Mesenchymal stem cell (in vitro differentiated cells and primary cell): ENCODE measurements at regions not wholly inside any gene's neighbourhood (a gene's known extent, or its start where the extent isn't known, plus 50 kb on each side); places are given as distances from the start of the nearest gene placed in this dataset.

ENCODE experiments used
- DNase-seq: peaks from one replicate; pipeline ENCODE4 v3.0.0-alpha.2; 2013
- H2AFZ ChIP-seq: one replicate; pipeline ENCODE4 v1.6.1; 2013; ENCODE audit warnings: low read depth, mild to moderate bottlenecking, control low read depth, inconsistent platforms, low read length, moderate library complexity
- H2AK5ac ChIP-seq: 2 replicates; pipeline ENCODE4 v1.6.1; 2013; ENCODE audit warnings: low read length, moderate library complexity, mild to moderate bottlenecking, inconsistent platforms; ENCODE audit not compliant: severe bottlenecking
- H2BK120ac ChIP-seq: one replicate; pipeline ENCODE4 v1.6.1; 2013; ENCODE audit warnings: low read depth, mild to moderate bottlenecking, inconsistent platforms, low read length, moderate library complexity
- H2BK12ac ChIP-seq, 2 experiments: one replicate each; pipeline ENCODE4 v1.6.1; 2013; ENCODE audit warnings: inconsistent platforms in 2 of 2, low read length in 2 of 2, mild to moderate bottlenecking in 2 of 2, moderate library complexity in 2 of 2, control low read depth in 1 of 2
- H2BK15ac ChIP-seq: one replicate; pipeline ENCODE4 v1.6.1; 2013; ENCODE audit warnings: mild to moderate bottlenecking, low read depth, inconsistent platforms; ENCODE audit not compliant: poor library complexity, severe bottlenecking
- H2BK5ac ChIP-seq: 2 replicates; pipeline ENCODE4 v1.6.1; 2013; ENCODE audit warnings: low read depth, mild to moderate bottlenecking, low read length, control low read depth, inconsistent platforms; ENCODE audit not compliant: poor library complexity, severe bottlenecking
- H3K14ac ChIP-seq, 2 experiments: one replicate each; pipeline ENCODE4 v1.6.1; 2013; ENCODE audit warnings: inconsistent platforms in 2 of 2, low read length in 2 of 2, control low read depth in 1 of 2, mild to moderate bottlenecking in 1 of 2, moderate library complexity in 1 of 2
- H3K18ac ChIP-seq, 2 experiments: one replicate each; pipeline ENCODE4 v1.6.1; 2013; ENCODE audit warnings: inconsistent platforms in 2 of 2, low read length in 2 of 2, control low read depth in 1 of 2, low read depth in 1 of 2, mild to moderate bottlenecking in 1 of 2
- H3K23ac ChIP-seq, 2 experiments: one replicate each; pipeline ENCODE4 v1.6.1; 2013; ENCODE audit warnings: inconsistent platforms in 2 of 2, low read length in 2 of 2, mild to moderate bottlenecking in 2 of 2, moderate library complexity in 2 of 2, control low read depth in 1 of 2
- H3K27ac ChIP-seq: 2 replicates; pipeline ENCODE4 v1.5.1; 2013; ENCODE audit warnings: mild to moderate bottlenecking, moderate library complexity, low read length, control low read depth, inconsistent platforms; ENCODE audit not compliant: poor library complexity, severe bottlenecking
- H3K27me3 ChIP-seq, 2 experiments: 2 replicates each; pipeline versions ENCODE4 v1.6.1 to v1.7.0; 2013; ENCODE audit warnings: low read length in 2 of 2, mild to moderate bottlenecking in 2 of 2, moderate library complexity in 2 of 2, control low read depth in 1 of 2, inconsistent platforms in 1 of 2; ENCODE audit not compliant: control insufficient read depth in 1 of 2, insufficient read depth in 1 of 2
- H3K36me3 ChIP-seq, 2 experiments: 2 replicates each; pipeline versions ENCODE4 v1.6.1 to v1.7.0; 2013; ENCODE audit warnings: low read length in 2 of 2, control low read depth in 1 of 2, inconsistent platforms in 1 of 2, low read depth in 1 of 2, mild to moderate bottlenecking in 1 of 2; ENCODE audit not compliant: insufficient read depth in 2 of 2, control insufficient read depth in 1 of 2
- H3K4ac ChIP-seq, 2 experiments: one replicate each; pipeline ENCODE4 v1.6.1; 2013; ENCODE audit warnings: inconsistent platforms in 2 of 2, low read length in 2 of 2, mild to moderate bottlenecking in 2 of 2, moderate library complexity in 2 of 2, control low read depth in 1 of 2, low read depth in 1 of 2
- H3K4me1 ChIP-seq: 2 replicates; pipeline ENCODE4 v1.6.1; 2013; ENCODE audit warnings: low read depth, low read length, control low read depth; ENCODE audit not compliant: control insufficient read depth, insufficient read depth
- H3K4me2 ChIP-seq: 2 replicates; pipeline ENCODE4 v1.6.1; 2013; ENCODE audit warnings: low read length, mild to moderate bottlenecking, inconsistent platforms; ENCODE audit not compliant: poor library complexity, severe bottlenecking
- H3K4me3 ChIP-seq, 2 experiments: 2 replicates each; pipeline versions ENCODE4 v1.5.1 to v1.7.0; 2013; ENCODE audit warnings: low read length in 2 of 2, mild to moderate bottlenecking in 2 of 2, control low read depth in 1 of 2, low read depth in 1 of 2; ENCODE audit not compliant: insufficient read depth in 1 of 2
- H3K79me1 ChIP-seq: replicated peaks from 2 replicates; pipeline ENCODE4 v1.6.1; 2013; ENCODE audit warnings: mild to moderate bottlenecking, control low read depth, low read length, inconsistent platforms; ENCODE audit not compliant: poor library complexity, severe bottlenecking
- H3K9ac ChIP-seq: 2 replicates; pipeline ENCODE4 v1.7.0; 2013; ENCODE audit warnings: mild to moderate bottlenecking, low read length, moderate library complexity
- H3K9me3 ChIP-seq: 2 replicates; pipeline ENCODE4 v1.7.0; 2013; ENCODE audit warnings: mild to moderate bottlenecking, low read length; ENCODE audit not compliant: control insufficient read depth
- H4K8ac ChIP-seq: one replicate; pipeline ENCODE4 v1.6.1; 2013; ENCODE audit warnings: inconsistent platforms, mild to moderate bottlenecking, low read length, moderate library complexity
- H4K91ac ChIP-seq: one replicate; pipeline ENCODE4 v1.6.1; 2013; ENCODE audit warnings: mild to moderate bottlenecking, low read length, inconsistent platforms
- WGBS: methylation state at CpG from one replicate; pipeline ENCODE4 v1.1.7; 2013; ENCODE audit warnings: mixed read lengths; 5-methylcytosine and 5-hydroxymethylcytosine counted together

DNA sequence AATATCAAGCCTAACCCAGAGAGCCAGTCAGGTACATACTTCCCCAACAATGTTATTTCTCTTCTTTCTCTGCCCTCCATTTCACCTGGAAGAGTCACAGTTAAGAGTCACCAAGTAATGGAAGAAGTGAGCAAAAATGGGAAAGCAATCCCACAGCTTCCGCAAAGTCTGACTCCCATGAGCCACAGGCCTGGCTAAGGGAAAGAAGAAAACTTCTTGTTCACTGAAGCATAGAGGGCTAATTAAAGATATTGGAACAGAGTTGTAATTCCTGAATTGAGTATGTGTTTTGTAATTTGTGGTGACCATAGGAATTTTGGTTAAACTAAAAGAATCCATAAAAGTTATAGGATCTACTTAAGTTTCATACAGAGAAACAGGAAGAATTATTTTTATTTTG lies 830.9 kb upstream of the PCDH20 start:
- Histone ChIP-seq H3K36me3 (no peaks in the 10 kb centered on the region), H3K4ac (no peak overlapping the region), H3K14ac (no peak overlapping the region), H2AK5ac (no peak overlapping the region), H3K9me3 (no peaks in the 10 kb centered on the region), H2BK15ac (no peak overlapping the region), H4K8ac (no peak overlapping the region), H2BK5ac (no peak overlapping the region), H3K4me3 (no peak overlapping the region), H3K27ac (no peak overlapping the region), H3K9ac (no peak overlapping the region), H3K27me3 (no peaks in the 10 kb centered on the region), H2BK120ac (no peak overlapping the region), H3K79me1 (no peaks in the 10 kb centered on the region), H3K4me1 (no peaks in the 10 kb centered on the region), H4K91ac (no peak overlapping the region), H3K18ac (no peak overlapping the region), H2BK12ac (no peak overlapping the region), H3K4me2 (no peak overlapping the region), H3K23ac (no peak overlapping the region), H2AFZ (no peak overlapping the region)
- WGBS, result 100% methylated on average over 1 of the region's 1 CpG
- no peak for DNase-seq

DNA sequence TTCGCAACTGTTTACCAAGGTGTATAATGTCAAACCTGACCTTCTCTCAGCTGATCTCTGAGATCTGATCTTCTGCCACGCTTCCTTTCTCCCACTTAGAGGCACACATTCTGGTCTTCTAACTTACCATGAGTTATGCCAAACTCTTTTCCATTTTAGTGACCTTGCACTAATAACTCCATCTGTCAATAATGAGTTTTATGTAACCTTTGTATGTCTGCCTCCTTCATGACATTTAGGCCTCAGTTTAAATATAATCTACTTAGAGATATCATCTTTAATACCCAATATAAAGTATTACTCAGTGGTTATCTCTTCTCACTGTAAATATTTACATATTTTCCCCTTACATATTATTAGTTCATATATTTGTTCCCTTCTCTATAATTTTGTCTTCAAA lies 827.5 kb upstream of the PCDH20 start:
- no peak overlapping the region for H3K27ac ChIP-seq
- H3K4me3 ChIP-seq, result no peak overlapping the region
- no peak overlapping the region for H3K4me2 ChIP-seq
- no peak overlapping the region for H2AFZ ChIP-seq
- no peaks in the 10 kb centered on the region for H3K27me3 ChIP-seq
- no peaks in the 10 kb centered on the region for H3K79me1 ChIP-seq
- H4K91ac ChIP-seq, result no peak overlapping the region
- no peaks in the 10 kb centered on the region for H3K36me3 ChIP-seq
- no peak overlapping the region for H3K18ac ChIP-seq
- no peak overlapping the region for H2BK15ac ChIP-seq
- no peak overlapping the region for H3K23ac ChIP-seq
- H2BK120ac ChIP-seq, result no peak overlapping the region
- H3K9ac ChIP-seq, result no peak overlapping the region
- no peak overlapping the region for H3K4ac ChIP-seq
- no peaks in the 10 kb centered on the region for H3K4me1 ChIP-seq
- 95% methylated on average over 2 of the region's 2 CpGs for WGBS
- no peak overlapping the region for H3K14ac ChIP-seq
- no peak overlapping the region for H4K8ac ChIP-seq
- DNase-seq, result no peak
- no peaks in the 10 kb centered on the region for H3K9me3 ChIP-seq
- no peak overlapping the region for H2AK5ac ChIP-seq
- no peak overlapping the region for H2BK5ac ChIP-seq
- H2BK12ac ChIP-seq, result no peak overlapping the region

DNA sequence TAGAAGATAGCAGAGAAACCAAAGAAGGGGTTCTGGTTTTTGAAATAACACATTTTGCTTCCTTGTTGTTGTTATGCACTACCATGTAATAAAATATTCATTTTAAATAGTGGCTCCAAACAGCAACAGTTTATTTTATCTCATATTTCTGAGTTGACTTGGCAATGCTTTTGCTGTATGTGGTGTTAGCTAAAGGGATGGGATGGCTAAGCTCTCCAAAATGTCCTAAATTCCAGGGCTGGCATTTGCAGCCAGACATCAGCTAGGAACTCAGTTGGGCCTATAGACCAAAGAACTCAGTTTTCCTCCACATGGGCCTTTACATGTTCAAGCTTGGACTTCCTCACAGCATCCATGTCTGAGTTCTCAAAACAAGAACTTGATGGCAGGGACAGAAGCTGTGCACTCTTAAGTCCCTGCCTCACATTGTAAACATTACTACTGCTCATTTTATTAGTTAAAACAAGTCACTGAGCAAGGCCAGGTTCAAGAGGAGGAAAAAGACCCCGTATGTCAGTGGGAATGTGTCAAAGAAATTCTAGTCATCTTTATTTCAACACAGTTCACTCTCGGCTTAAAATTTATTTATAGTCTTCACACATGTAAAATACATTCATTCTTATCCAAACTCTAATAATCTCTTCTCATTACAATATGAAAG lies 819.3 kb upstream of the PCDH20 start:
- Histone ChIP-seq H4K91ac (no peak overlapping the region), H2BK5ac (no peak overlapping the region), H2BK120ac (no peak overlapping the region), H3K4me2 (no peak overlapping the region), H3K9ac (no peak overlapping the region), H3K27ac (no peak overlapping the region), H3K18ac (no peak overlapping the region), H4K8ac (no peak overlapping the region), H3K27me3 (no peaks in the 10 kb centered on the region), H3K4me1 (no peaks in the 10 kb centered on the region), H3K79me1 (no peaks in the 10 kb centered on the region), H3K4me3 (no peak overlapping the region), H3K14ac (no peak overlapping the region), H3K23ac (no peak overlapping the region), H2AK5ac (no peak overlapping the region), H2BK15ac (no peak overlapping the region), H2AFZ (no peak overlapping the region), H2BK12ac (no peak overlapping the region), H3K4ac (no peak overlapping the region), H3K9me3 (no peaks in the 10 kb centered on the region), H3K36me3 (no peaks in the 10 kb centered on the region)
- no peak for DNase-seq
- WGBS, result no CpG with 5 or more reads among the region's 2 CpGs

DNA sequence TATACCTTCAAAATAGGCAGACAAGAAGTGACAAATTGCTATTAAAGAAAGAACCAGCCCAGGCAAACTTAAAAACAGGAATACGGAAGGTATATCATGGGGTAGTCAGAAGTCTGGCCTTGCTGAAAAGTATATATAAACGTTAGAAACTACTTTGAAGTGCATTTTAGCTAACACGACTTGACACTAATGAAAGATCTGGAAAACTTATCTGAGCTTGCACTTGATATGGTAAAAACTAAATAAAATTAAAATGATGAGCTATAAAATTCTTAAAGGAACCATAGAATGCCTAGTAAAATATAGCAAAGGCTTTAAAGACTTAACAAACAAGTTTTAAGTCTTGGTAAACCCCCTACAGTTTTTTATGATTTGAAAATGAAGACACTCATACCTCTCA lies 795.3 kb upstream of the PCDH20 start:
- Histone ChIP-seq H3K79me1 (no peaks in the 10 kb centered on the region), H3K9ac (no peak overlapping the region), H3K14ac (no peak overlapping the region), H2AFZ (no peak overlapping the region), H3K4me3 (no peak overlapping the region), H2BK5ac (no peak overlapping the region), H3K4ac (no peak overlapping the region), H2BK12ac (no peak overlapping the region), H4K8ac (no peak overlapping the region), H3K18ac (no peak overlapping the region), H3K4me2 (no peak overlapping the region), H3K23ac (no peak overlapping the region), H3K4me1 (no peaks in the 10 kb centered on the region), H3K36me3 (no peaks in the 10 kb centered on the region), H3K27ac (no peak overlapping the region), H2BK120ac (no peak overlapping the region), H3K9me3 (no peaks in the 10 kb centered on the region), H2AK5ac (no peak overlapping the region), H2BK15ac (no peak overlapping the region), H4K91ac (no peak overlapping the region), H3K27me3 (no peaks in the 10 kb centered on the region)
- DNase-seq, result no peak
- WGBS, result 100% methylated on average over 1 of the region's 3 CpGs
